Loucy (cell line): ENCODE measurements at regions not wholly inside any gene's neighbourhood (a gene's known extent, or its start where the extent isn't known, plus 50 kb on each side); places are given as distances from the start of the nearest gene placed in this dataset.

Experiments used
- CTCF ChIP-seq: fragments of 200-600 bp; sonication (generic); conservative IDR thresholded peaks from 2 replicates; pipeline ENCODE4 v1.5.1; 2014; ENCODE audit warnings: mild to moderate bottlenecking, antibody characterized with exemption, low read length
- EZH2phosphoT487 ChIP-seq: fragments of 200-600 bp; IDR thresholded peaks from 2 replicates; pipeline ENCODE4 v1.6.1; 2018; ENCODE audit warnings: antibody characterized with exemption, mild to moderate bottlenecking, moderate library complexity, borderline replicate concordance

- TF ChIP-seq CTCF (no peak), EZH2phosphoT487 (no peak)
Measured at GRCh38 chr11:112583261-112583893, 322.7 kb upstream of the PLET1 start.
